Panc1 (cell line): ENCODE measurements at regions not wholly inside any gene's neighbourhood (a gene's known extent, or its start where the extent isn't known, plus 50 kb on each side); places are given as distances from the start of the nearest gene placed in this dataset.

Experiments used
- POLR2AphosphoS5 ChIP-seq: IDR thresholded peaks from 2 replicates; pipeline ENCODE4 v1.6.1; 2012; ENCODE audit warnings: mild to moderate bottlenecking, low read depth, low read length, moderate library complexity
- TF ChIP-seq, protein P1 (sequence below): fragments of 450-650 bp; IDR thresholded peaks from 2 replicates; pipeline ENCODE4 v1.5.1; 2017; ENCODE audit warnings: mild to moderate bottlenecking
- TF ChIP-seq, protein P2 (sequence below), 2 experiments: IDR thresholded peaks; 2 replicates each; pipeline ENCODE4 v1.6.1; 2011 to 2012; ENCODE audit warnings: low read depth in 2 of 2, control low read depth in 1 of 2, low read length in 1 of 2, mild to moderate bottlenecking in 1 of 2, moderate library complexity in 1 of 2; ENCODE audit not compliant: insufficient read depth in 1 of 2

DNA sequence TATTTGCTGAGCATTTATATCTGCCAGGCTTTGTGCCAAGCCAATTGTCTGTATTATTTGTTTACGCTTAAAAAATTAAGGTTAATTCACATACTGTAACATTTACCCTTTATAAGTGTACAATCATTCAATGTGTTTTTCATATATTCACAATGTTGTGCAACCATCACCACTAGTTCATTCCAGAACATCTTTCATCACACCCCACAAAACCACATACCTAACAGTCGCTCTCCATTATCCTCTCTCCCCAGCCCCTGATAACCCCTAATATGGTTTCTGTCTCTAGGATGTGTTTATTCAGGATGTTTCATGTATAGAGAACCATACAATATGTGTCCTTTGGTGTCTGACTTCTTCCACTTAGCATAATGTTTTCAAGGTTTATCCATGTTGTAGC is 234.1 kb downstream of the INSIG2 start:
- TF ChIP-seq, protein P1, sequence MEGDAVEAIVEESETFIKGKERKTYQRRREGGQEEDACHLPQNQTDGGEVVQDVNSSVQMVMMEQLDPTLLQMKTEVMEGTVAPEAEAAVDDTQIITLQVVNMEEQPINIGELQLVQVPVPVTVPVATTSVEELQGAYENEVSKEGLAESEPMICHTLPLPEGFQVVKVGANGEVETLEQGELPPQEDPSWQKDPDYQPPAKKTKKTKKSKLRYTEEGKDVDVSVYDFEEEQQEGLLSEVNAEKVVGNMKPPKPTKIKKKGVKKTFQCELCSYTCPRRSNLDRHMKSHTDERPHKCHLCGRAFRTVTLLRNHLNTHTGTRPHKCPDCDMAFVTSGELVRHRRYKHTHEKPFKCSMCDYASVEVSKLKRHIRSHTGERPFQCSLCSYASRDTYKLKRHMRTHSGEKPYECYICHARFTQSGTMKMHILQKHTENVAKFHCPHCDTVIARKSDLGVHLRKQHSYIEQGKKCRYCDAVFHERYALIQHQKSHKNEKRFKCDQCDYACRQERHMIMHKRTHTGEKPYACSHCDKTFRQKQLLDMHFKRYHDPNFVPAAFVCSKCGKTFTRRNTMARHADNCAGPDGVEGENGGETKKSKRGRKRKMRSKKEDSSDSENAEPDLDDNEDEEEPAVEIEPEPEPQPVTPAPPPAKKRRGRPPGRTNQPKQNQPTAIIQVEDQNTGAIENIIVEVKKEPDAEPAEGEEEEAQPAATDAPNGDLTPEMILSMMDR = no peak
- TF ChIP-seq, protein P2, sequence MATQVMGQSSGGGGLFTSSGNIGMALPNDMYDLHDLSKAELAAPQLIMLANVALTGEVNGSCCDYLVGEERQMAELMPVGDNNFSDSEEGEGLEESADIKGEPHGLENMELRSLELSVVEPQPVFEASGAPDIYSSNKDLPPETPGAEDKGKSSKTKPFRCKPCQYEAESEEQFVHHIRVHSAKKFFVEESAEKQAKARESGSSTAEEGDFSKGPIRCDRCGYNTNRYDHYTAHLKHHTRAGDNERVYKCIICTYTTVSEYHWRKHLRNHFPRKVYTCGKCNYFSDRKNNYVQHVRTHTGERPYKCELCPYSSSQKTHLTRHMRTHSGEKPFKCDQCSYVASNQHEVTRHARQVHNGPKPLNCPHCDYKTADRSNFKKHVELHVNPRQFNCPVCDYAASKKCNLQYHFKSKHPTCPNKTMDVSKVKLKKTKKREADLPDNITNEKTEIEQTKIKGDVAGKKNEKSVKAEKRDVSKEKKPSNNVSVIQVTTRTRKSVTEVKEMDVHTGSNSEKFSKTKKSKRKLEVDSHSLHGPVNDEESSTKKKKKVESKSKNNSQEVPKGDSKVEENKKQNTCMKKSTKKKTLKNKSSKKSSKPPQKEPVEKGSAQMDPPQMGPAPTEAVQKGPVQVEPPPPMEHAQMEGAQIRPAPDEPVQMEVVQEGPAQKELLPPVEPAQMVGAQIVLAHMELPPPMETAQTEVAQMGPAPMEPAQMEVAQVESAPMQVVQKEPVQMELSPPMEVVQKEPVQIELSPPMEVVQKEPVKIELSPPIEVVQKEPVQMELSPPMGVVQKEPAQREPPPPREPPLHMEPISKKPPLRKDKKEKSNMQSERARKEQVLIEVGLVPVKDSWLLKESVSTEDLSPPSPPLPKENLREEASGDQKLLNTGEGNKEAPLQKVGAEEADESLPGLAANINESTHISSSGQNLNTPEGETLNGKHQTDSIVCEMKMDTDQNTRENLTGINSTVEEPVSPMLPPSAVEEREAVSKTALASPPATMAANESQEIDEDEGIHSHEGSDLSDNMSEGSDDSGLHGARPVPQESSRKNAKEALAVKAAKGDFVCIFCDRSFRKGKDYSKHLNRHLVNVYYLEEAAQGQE (IDR thresholded peaks at IDR 0.05; ENCODE audit: insufficient read depth in 1 of 2, low read depth in 2 of 2, low read length in 1 of 2) = no peak
- no peak for TF ChIP-seq POLR2AphosphoS5
